HCT116 (cell line): ENCODE measurements at regions not wholly inside any gene's neighbourhood (a gene's known extent, or its start where the extent isn't known, plus 50 kb on each side); places are given as distances from the start of the nearest gene placed in this dataset.

ENCODE experiments used
- CTCF ChIP-seq, 3 experiments: fragments of 200-600 bp in 1 of 3; sonication (generic) in 1 of 3; IDR thresholded peaks in 2 of 3; conservative IDR thresholded peaks in 1 of 3; 2 replicates each; pipeline ENCODE4 v1.5.1; 2012 to 2017; ENCODE audit warnings: low read depth in 2 of 3, low read length in 2 of 3, antibody characterized with exemption in 1 of 3, borderline replicate concordance in 1 of 3, control low read depth in 1 of 3, mild to moderate bottlenecking in 1 of 3, mixed read lengths in 1 of 3, mixed run types in 1 of 3, moderate library complexity in 1 of 3; ENCODE audit not compliant: insufficient read depth in 1 of 3
- EGR1 ChIP-seq: IDR thresholded peaks from 2 replicates; pipeline ENCODE4 v1.6.1; 2012; ENCODE audit warnings: low read depth
- ELF1 ChIP-seq: IDR thresholded peaks from 2 replicates; pipeline ENCODE4 v1.6.1; 2012; ENCODE audit warnings: low read depth, borderline replicate concordance
- EZH2 ChIP-seq: fragments of 200-600 bp; sonication (generic); IDR thresholded peaks from 2 replicates; pipeline ENCODE4 v1.6.1; 2017; ENCODE audit warnings: antibody characterized with exemption, mixed run types
- POLR2AphosphoS5 ChIP-seq: IDR thresholded peaks from 2 replicates; pipeline ENCODE4 v1.6.1; 2011; ENCODE audit warnings: mild to moderate bottlenecking, low read depth, low read length, moderate library complexity
- YY1 ChIP-seq: IDR thresholded peaks from 2 replicates; pipeline ENCODE4 v1.6.1; 2011; ENCODE audit warnings: low read length, low read depth, moderate library complexity, mild to moderate bottlenecking; ENCODE audit not compliant: insufficient replicate concordance; ENCODE audit errors: extremely low read depth
- ZNF274 ChIP-seq: fragments of 200-500 bp; sonication (Bioruptor generic); IDR thresholded peaks from 2 replicates; pipeline ENCODE4 v1.6.1; 2014; ENCODE audit warnings: mild to moderate bottlenecking, low read depth, low read length, inconsistent platforms

GRCh38 chr12:77354766-77355362, 289.5 kb upstream of the E2F7 start:
- TF ChIP-seq ELF1 (no peak), ZNF274 (no peak), POLR2AphosphoS5 (no peak), CTCF (IDR thresholded peaks at IDR 0.05 in 2 of 3, conservative IDR thresholded peaks at IDR 0.05 in 1 of 3; ENCODE audit: borderline replicate concordance in 1 of 3, insufficient read depth in 1 of 3, low read depth in 2 of 3, low read length in 2 of 3) (no peak), EZH2 (no peak), YY1 (no peak), EGR1 (no peak)
